Loucy (cell line): ENCODE measurements at regions not wholly inside any gene's neighbourhood (a gene's known extent, or its start where the extent isn't known, plus 50 kb on each side); places are given as distances from the start of the nearest gene placed in this dataset.

Source experiments
- CTCF ChIP-seq: fragments of 200-600 bp; sonication (generic); conservative IDR thresholded peaks from 2 replicates; pipeline ENCODE4 v1.5.1; 2014; ENCODE audit warnings: mild to moderate bottlenecking, antibody characterized with exemption, low read length
- EZH2phosphoT487 ChIP-seq: fragments of 200-600 bp; IDR thresholded peaks from 2 replicates; pipeline ENCODE4 v1.6.1; 2018; ENCODE audit warnings: antibody characterized with exemption, mild to moderate bottlenecking, moderate library complexity, borderline replicate concordance

GRCh38 chr16:86810062-86810461, 231.7 kb downstream of the FOXL1 start:
- no peak for TF ChIP-seq CTCF
- no peak for TF ChIP-seq EZH2phosphoT487
